NCI-H460 (cell line): ENCODE measurements at regions not wholly inside any gene's neighbourhood (a gene's known extent, or its start where the extent isn't known, plus 50 kb on each side); places are given as distances from the start of the nearest gene placed in this dataset.

Experiments
- DNase-seq: peaks from one replicate; pipeline ENCODE4 v3.0.0-alpha.2; 2016; ENCODE audit warnings: low read depth; ENCODE audit errors: extremely low read depth

GRCh38 chr4:129167640-129168260, 71.8 kb downstream of the C4orf33 start:
- no peak for DNase-seq

GRCh38 chr4:129172181-129172580, 76.2 kb downstream of the C4orf33 start:
- no peak for DNase-seq

- no peak for DNase-seq
Observed at GRCh38 chr4:129176864-129177263, 80.9 kb downstream of the C4orf33 start.

GRCh38 chr4:129179276-129179675, 83.3 kb downstream of the C4orf33 start:
- DNase-seq: no peak

- no peak for DNase-seq
Observed at GRCh38 chr4:129189630-129190029, 93.7 kb downstream of the C4orf33 start.

- DNase-seq: no peak
Observed at GRCh38 chr4:129193357-129194100, 97.6 kb downstream of the C4orf33 start.

GRCh38 chr4:129208481-129208880, 112.5 kb downstream of the C4orf33 start:
- no peak for DNase-seq

- DNase-seq: no peak
Observed at GRCh38 chr4:129213692-129214091, 117.7 kb downstream of the C4orf33 start.

GRCh38 chr4:129218360-129218759, 122.4 kb downstream of the C4orf33 start:
- peak; percentile 45 for DNase-seq

GRCh38 chr4:129218897-129219296, 122.9 kb downstream of the C4orf33 start:
- DNase-seq: no peak

- no peak for DNase-seq
Observed at GRCh38 chr4:129220254-129220653, 124.3 kb downstream of the C4orf33 start.

GRCh38 chr4:129223945-129224344, 128.0 kb downstream of the C4orf33 start:
- no peak for DNase-seq

- no peak for DNase-seq
Observed at GRCh38 chr4:129230846-129231245, 134.9 kb downstream of the C4orf33 start.

- no peak for DNase-seq
Observed at GRCh38 chr4:129231945-129232588, 136.1 kb downstream of the C4orf33 start.

GRCh38 chr4:129232589-129233337, 136.8 kb downstream of the C4orf33 start:
- no peak for DNase-seq

GRCh38 chr4:129233691-129234090, 137.7 kb downstream of the C4orf33 start:
- DNase-seq: no peak

GRCh38 chr4:129236351-129236750, 140.4 kb downstream of the C4orf33 start:
- no peak for DNase-seq

- DNase-seq: no peak
Observed at GRCh38 chr4:129239088-129239487, 143.1 kb downstream of the C4orf33 start.

GRCh38 chr4:129240816-129241215, 144.9 kb downstream of the C4orf33 start:
- DNase-seq: no peak

GRCh38 chr4:129246145-129246544, 150.2 kb downstream of the C4orf33 start:
- no peak for DNase-seq

GRCh38 chr4:129246910-129247461, 151.0 kb downstream of the C4orf33 start:
- DNase-seq: no peak
